ENCODE measurements at regions not wholly inside any gene's neighbourhood (a gene's known extent, or its start where the extent isn't known, plus 50 kb on each side); places are given as distances from the start of the nearest gene placed in this dataset.

DNA sequence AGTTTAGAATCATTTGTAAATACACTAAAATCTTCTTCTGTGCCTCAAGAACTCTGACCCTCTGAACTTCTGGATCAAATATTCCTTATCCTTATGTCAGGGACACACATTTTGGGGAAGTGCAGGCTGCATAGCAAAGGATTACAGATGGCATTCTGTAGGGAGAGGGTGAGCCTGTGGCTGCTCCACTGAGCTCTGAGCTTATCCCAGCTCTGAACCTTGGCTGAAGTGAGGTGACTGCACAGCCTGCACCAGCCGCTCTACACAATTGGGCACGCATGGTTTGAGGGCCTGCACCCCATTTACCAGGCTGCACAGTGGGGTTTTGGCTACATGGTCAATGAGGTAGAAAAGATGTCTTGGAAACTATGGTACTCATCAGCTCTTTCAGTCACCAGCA lies 251.6 kb downstream of the GALR1 start:
- DNase-seq (ENCODE audit: low spot score), result no peak
- no peaks in the 10 kb centered on the region for H3K9me2 ChIP-seq (ENCODE audit: insufficient read depth, low read length)
- no peak for TF ChIP-seq EZH2phosphoT487 (IDR thresholded peaks at IDR 0.05; ENCODE audit: borderline replicate concordance, low read depth, low read length)
- TF ChIP-seq, protein P1, sequence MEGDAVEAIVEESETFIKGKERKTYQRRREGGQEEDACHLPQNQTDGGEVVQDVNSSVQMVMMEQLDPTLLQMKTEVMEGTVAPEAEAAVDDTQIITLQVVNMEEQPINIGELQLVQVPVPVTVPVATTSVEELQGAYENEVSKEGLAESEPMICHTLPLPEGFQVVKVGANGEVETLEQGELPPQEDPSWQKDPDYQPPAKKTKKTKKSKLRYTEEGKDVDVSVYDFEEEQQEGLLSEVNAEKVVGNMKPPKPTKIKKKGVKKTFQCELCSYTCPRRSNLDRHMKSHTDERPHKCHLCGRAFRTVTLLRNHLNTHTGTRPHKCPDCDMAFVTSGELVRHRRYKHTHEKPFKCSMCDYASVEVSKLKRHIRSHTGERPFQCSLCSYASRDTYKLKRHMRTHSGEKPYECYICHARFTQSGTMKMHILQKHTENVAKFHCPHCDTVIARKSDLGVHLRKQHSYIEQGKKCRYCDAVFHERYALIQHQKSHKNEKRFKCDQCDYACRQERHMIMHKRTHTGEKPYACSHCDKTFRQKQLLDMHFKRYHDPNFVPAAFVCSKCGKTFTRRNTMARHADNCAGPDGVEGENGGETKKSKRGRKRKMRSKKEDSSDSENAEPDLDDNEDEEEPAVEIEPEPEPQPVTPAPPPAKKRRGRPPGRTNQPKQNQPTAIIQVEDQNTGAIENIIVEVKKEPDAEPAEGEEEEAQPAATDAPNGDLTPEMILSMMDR (conservative IDR thresholded peaks at IDR 0.05; ENCODE audit: low read length), result no peak
- H3K79me2 ChIP-seq (ENCODE audit: insufficient read depth, low read depth, low read length), result no peaks in the 10 kb centered on the region
- H3K4me3 ChIP-seq (ENCODE audit: low read depth, low read length, poor library complexity, severe bottlenecking), result no peak overlapping the region
- ChIA-PET CTCF (ENCODE audit: unreplicated experiment) (no interaction called here), POLR2A (no interaction called here)
- H2AFZ ChIP-seq (ENCODE audit: low read length), result no peak overlapping the region
- H3K9me3 ChIP-seq (ENCODE audit: low read length), result no peaks in the 10 kb centered on the region
- no peaks in the 10 kb centered on the region for H3K36me3 ChIP-seq (ENCODE audit: insufficient read depth, low read length)
- no peak overlapping the region for H3K27ac ChIP-seq (ENCODE audit: low read depth, low read length, poor library complexity, severe bottlenecking)
- no peaks in the 10 kb centered on the region for H3K4me1 ChIP-seq (ENCODE audit: insufficient read depth, low read length, poor library complexity, severe bottlenecking)
- no peak overlapping the region for H3K4me2 ChIP-seq (ENCODE audit: low read length)
- intact Hi-C loops (cut with micrococcal nuclease; ENCODE audit: unreplicated experiment), result no loop called here
- no TSS peak for BruUV-seq (replicated peaks)
- H4K20me1 ChIP-seq (ENCODE audit: insufficient read depth, low read length), result no peaks in the 10 kb centered on the region

DNA sequence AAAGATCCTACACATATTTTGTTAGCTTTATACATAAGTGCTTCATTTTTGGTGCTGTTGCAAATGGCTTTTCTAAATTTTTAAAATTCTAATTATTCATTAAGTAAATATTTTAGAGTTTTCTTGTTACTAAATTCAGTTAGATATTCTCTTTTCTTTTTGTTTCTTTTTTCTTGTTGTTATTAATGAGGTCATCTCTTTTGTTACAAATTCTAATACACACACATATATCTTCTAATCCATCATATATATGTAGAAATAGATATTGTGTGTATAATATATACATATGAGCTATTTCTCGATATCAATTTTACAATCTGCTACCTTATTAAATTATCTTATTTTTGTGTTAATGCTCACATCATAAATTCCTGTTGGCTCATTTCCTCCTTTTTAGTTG lies 255.9 kb downstream of the GALR1 start:
- ChIA-PET CTCF (ENCODE audit: unreplicated experiment) (no interaction called here), POLR2A (no interaction called here)
- Histone ChIP-seq H3K9me2 (ENCODE audit: insufficient read depth, low read length) (no peaks in the 10 kb centered on the region), H3K4me2 (ENCODE audit: low read length) (no peak overlapping the region), H3K9me3 (ENCODE audit: low read length) (no peaks in the 10 kb centered on the region), H3K36me3 (ENCODE audit: insufficient read depth, low read length) (no peaks in the 10 kb centered on the region), H3K79me2 (ENCODE audit: insufficient read depth, low read depth, low read length) (no peaks in the 10 kb centered on the region), H3K4me3 (ENCODE audit: low read depth, low read length, poor library complexity, severe bottlenecking) (no peak overlapping the region), H3K27ac (ENCODE audit: low read depth, low read length, poor library complexity, severe bottlenecking) (no peak overlapping the region), H3K4me1 (ENCODE audit: insufficient read depth, low read length, poor library complexity, severe bottlenecking) (no peaks in the 10 kb centered on the region), H4K20me1 (ENCODE audit: insufficient read depth, low read length) (no peaks in the 10 kb centered on the region), H2AFZ (ENCODE audit: low read length) (no peak overlapping the region)
- DNase-seq (ENCODE audit: low spot score), result no peak
- intact Hi-C loops (cut with micrococcal nuclease; ENCODE audit: unreplicated experiment), result no loop called here
- no peak for TF ChIP-seq EZH2phosphoT487 (IDR thresholded peaks at IDR 0.05; ENCODE audit: borderline replicate concordance, low read depth, low read length)
- TF ChIP-seq, protein P1 (conservative IDR thresholded peaks at IDR 0.05; ENCODE audit: low read length), result no peak
- no TSS peak for BruUV-seq (replicated peaks)

DNA sequence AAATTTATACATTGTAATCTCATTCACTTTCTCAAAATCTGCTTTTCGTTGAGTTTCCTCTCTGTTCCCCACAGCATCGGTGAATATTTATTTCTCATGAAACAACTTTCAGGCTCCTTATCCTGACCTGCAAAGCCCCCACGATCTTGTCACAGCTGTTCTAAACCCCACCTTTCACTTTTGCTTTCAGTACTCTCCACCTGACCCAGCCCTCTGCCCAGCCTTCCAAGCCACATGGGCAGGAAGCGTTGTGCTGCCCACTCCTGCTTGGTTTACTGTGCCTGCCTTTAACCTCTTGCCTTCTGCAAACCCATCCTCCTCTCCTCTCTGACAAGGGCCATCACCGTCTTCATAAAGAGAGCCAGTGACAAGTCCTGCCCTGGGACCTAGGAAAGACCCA lies 262.5 kb downstream of the GALR1 start:
- Histone ChIP-seq H2AFZ (ENCODE audit: low read length) (no peak overlapping the region), H3K27ac (ENCODE audit: low read depth, low read length, poor library complexity, severe bottlenecking) (no peak overlapping the region), H3K4me3 (ENCODE audit: low read depth, low read length, poor library complexity, severe bottlenecking) (no peak overlapping the region), H3K4me1 (ENCODE audit: insufficient read depth, low read length, poor library complexity, severe bottlenecking) (no peaks in the 10 kb centered on the region), H3K4me2 (ENCODE audit: low read length) (no peak overlapping the region), H3K79me2 (ENCODE audit: insufficient read depth, low read depth, low read length) (no peaks in the 10 kb centered on the region), H3K9me2 (ENCODE audit: insufficient read depth, low read length) (no peaks in the 10 kb centered on the region), H3K9me3 (ENCODE audit: low read length) (no peaks in the 10 kb centered on the region), H3K36me3 (ENCODE audit: insufficient read depth, low read length) (no peaks in the 10 kb centered on the region), H4K20me1 (ENCODE audit: insufficient read depth, low read length) (no peaks in the 10 kb centered on the region)
- no peak for TF ChIP-seq EZH2phosphoT487 (IDR thresholded peaks at IDR 0.05; ENCODE audit: borderline replicate concordance, low read depth, low read length)
- TF ChIP-seq, protein P1 (conservative IDR thresholded peaks at IDR 0.05; ENCODE audit: low read length), result no peak
- no TSS peak for BruUV-seq (replicated peaks)
- no peak for DNase-seq (ENCODE audit: low spot score)
- intact Hi-C loops (cut with micrococcal nuclease; ENCODE audit: unreplicated experiment), result no loop called here
- ChIA-PET CTCF (ENCODE audit: unreplicated experiment) (no interaction called here), POLR2A (no interaction called here)
